Medulla oblongata (tissue), 1 donor: ENCODE measurements at regions not wholly inside any gene's neighbourhood (a gene's known extent, or its start where the extent isn't known, plus 50 kb on each side); places are given as distances from the start of the nearest gene placed in this dataset.
A peak's percentile ranks its signal among the peaks of the same experiment; 100 is the strongest.

Source experiments
- DNase-seq: peaks from one replicate; pipeline ENCODE4 v3.0.0-alpha.2; 2015; ENCODE audit errors: extremely low spot score

GRCh38 chr4:71275004-71275403 is 63.8 kb upstream of the SLC4A4 start:
- peak; percentile 36 for DNase-seq

GRCh38 chr4:71275570-71275969 is 63.2 kb upstream of the SLC4A4 start:
- DNase-seq: peak; percentile 33

GRCh38 chr4:71277353-71277752 is 61.5 kb upstream of the SLC4A4 start:
- DNase-seq: no peak

GRCh38 chr4:71283642-71284257 is 55.1 kb upstream of the SLC4A4 start:
- no peak for DNase-seq

- no peak for DNase-seq
These were observed 51.5 kb upstream of the SLC4A4 start for GRCh38 chr4:71287305-71287704.

- no peak for DNase-seq
These were observed 49.9 kb upstream of the SLC4A4 start for GRCh38 chr4:71288875-71289274.
